HUES48 (cell line): ENCODE measurements at regions not wholly inside any gene's neighbourhood (a gene's known extent, or its start where the extent isn't known, plus 50 kb on each side); places are given as distances from the start of the nearest gene placed in this dataset.

ENCODE experiments used
- H3K27ac ChIP-seq: one replicate; pipeline ENCODE4 v1.7.0; 2013; ENCODE audit warnings: low read depth, low read length, inconsistent platforms
- H3K27me3 ChIP-seq: 2 replicates; pipeline ENCODE4 v1.6.1; 2013; ENCODE audit warnings: mild to moderate bottlenecking, low read length; ENCODE audit not compliant: control insufficient read depth, insufficient read depth
- H3K36me3 ChIP-seq: 2 replicates; pipeline ENCODE4 v1.6.1; 2013; ENCODE audit warnings: low read length; ENCODE audit not compliant: control insufficient read depth, insufficient read depth
- H3K4me1 ChIP-seq: 2 replicates; pipeline ENCODE4 v1.6.1; 2013; ENCODE audit warnings: mild to moderate bottlenecking, low read length; ENCODE audit not compliant: control insufficient read depth, insufficient read depth
- H3K4me3 ChIP-seq: 2 replicates; pipeline ENCODE4 v1.5.1; 2013; ENCODE audit warnings: mild to moderate bottlenecking, low read depth, low read length
- H3K9ac ChIP-seq: 2 replicates; pipeline ENCODE4 v1.6.1; 2013; ENCODE audit warnings: mild to moderate bottlenecking, low read depth, low read length, moderate library complexity
- H3K9me3 ChIP-seq: 2 replicates; pipeline ENCODE4 v1.6.1; 2013; ENCODE audit warnings: low read length; ENCODE audit not compliant: control insufficient read depth, insufficient read depth

DNA sequence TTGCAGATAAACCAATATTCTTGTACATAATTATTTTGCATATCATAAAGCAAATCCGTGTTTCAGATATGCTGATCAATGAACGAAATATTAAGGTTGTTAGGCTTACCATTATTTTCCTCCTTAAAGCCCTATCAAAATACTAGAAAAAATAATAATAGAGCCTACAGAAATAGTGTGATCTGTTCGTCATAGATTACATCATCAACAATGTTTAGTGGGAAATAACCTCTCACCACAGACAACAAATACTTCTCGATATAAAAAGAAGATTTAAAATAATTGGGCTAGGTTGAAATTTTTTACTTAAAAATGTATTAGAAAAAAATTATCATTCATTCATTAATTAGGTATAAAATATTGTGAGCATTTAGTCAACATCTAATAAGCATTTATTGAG is 71.0 kb upstream of the ADCY2 start:
- no peaks in the 10 kb centered on the region for H3K9me3 ChIP-seq
- no peak overlapping the region for H3K9ac ChIP-seq
- peaks cover 19% of the 10 kb centered on the region for H3K4me1 ChIP-seq
- no peak overlapping the region for H3K27ac ChIP-seq
- no peaks in the 10 kb centered on the region for H3K36me3 ChIP-seq
- no peaks in the 10 kb centered on the region for H3K27me3 ChIP-seq
- H3K4me3 ChIP-seq = no peak overlapping the region

DNA sequence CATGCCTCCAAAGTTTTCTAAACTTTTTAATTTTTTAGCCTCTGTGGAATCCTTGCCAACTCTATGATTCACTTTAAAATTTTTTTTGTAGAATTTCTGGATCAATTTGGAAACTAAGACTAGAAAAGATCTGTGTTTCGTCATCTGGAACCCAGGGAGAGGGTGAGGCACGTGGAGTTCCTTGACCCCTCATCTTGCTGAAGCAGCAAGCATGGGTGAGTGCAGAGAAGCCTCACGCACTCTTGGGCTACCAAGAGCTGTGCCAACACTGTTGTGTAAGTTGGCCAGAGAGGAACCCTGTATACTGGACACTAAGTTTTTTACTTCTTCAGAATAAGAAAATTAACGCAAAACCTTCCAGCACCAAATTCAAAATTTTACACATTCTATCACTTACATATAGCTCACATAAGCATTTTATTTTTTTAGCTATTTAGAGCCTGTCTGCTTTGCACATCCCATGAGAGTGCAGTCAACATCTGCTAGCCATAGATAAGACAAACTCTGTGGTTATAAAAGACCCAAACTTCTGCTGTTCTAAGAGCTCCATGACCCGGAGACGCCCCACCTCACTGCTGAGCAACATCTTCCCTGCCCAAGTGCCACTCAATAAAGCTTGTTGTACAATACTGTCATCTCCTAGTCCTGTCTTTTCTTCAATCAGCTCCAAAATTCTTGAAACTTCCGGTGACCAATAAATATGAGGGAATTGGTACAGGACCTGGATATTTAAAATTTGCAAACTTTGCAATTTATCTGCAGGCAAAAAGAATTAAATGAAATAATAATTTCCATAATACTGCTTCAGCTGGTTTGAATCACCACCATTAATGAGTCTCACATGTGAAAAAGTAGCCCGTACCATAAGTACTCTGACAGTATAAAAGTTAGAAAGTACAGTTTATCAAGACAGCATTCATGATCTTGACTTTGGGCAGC is 69.7 kb upstream of the ADCY2 start:
- peaks cover 24% of the 10 kb centered on the region for H3K4me1 ChIP-seq
- H3K9ac ChIP-seq = no peak overlapping the region
- no peaks in the 10 kb centered on the region for H3K36me3 ChIP-seq
- H3K27ac ChIP-seq = no peak overlapping the region
- no peaks in the 10 kb centered on the region for H3K27me3 ChIP-seq
- no peaks in the 10 kb centered on the region for H3K9me3 ChIP-seq
- no peak overlapping the region for H3K4me3 ChIP-seq

DNA sequence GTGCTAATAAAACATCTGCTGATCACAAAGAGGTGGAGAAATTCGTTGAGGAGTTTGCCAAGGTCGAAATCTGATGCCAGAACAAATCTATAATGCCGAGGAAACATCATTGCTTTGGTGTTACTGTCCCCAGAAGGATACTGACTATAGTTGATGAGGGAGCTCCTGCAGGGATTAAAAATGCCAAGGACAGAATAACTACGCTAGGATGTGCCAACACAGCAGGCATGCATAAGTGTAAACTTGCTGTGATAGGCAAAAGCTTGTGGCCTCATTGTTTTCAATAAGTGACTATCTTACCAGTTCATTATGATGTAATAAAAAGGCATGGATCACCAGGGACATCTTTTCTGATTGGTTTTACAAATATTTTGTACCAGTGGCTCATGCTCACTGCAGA is 66.8 kb upstream of the ADCY2 start:
- H3K27ac ChIP-seq = no peak overlapping the region
- no peak overlapping the region for H3K9ac ChIP-seq

DNA sequence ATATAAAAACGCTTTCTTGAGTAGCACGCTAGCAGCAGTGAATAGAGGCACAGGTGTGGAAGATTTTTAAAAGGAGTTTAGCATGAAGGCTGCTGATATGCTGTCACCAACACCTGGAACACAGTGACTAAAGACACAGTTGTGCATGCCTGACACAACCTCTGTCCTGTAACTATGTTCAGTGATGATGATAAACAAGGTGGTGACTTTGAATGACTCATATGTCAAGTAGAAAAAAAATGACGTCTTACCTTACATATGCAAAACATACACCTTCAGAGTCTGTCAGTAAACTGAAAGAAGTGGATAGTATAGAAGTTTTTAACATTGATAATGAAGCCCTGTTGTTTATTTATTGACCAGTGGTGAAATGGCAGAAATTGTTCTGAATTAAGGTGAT is 66.2 kb upstream of the ADCY2 start:
- Histone ChIP-seq H3K27me3 (no peaks in the 10 kb centered on the region), H3K9me3 (0 out of 2 replicates have a peak, but pooled peaks cover 1% of the 10 kb centered on the region), H3K4me1 (peaks cover 26% of the 10 kb centered on the region), H3K9ac (no peak overlapping the region), H3K4me3 (no peak overlapping the region), H3K27ac (no peak overlapping the region), H3K36me3 (no peaks in the 10 kb centered on the region)

More for the DNA sequence above, 66.8 kb upstream of the ADCY2 start:
- no peak overlapping the region for H3K4me3 ChIP-seq
- peaks cover 26% of the 10 kb centered on the region for H3K4me1 ChIP-seq
- H3K36me3 ChIP-seq = no peaks in the 10 kb centered on the region
- H3K27me3 ChIP-seq = no peaks in the 10 kb centered on the region
- no peaks in the 10 kb centered on the region for H3K9me3 ChIP-seq

DNA sequence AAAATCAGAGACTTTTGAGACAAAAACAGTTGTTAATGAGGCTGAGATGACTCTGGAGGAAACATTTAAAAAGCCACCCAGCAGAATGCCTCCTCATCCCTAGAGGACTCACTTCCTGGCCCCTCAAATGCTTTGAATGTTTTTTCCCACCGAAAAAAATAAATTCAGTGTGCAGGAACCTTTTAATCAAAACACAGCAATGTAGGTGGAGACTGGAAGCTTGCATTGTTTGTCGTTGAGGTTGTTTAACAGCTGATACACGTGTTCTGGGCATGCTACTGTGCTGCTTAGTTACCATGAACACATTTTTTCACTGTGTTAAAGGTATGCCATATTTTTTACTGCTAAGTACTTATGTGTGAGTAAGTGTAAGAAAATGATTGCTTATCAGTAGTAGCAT is 65.7 kb upstream of the ADCY2 start:
- Histone ChIP-seq H3K9me3 (0 out of 2 replicates have a peak, but pooled peaks cover 6% of the 10 kb centered on the region), H3K9ac (no peak overlapping the region), H3K4me1 (peaks cover 26% of the 10 kb centered on the region), H3K36me3 (no peaks in the 10 kb centered on the region), H3K27me3 (no peaks in the 10 kb centered on the region), H3K4me3 (no peak overlapping the region), H3K27ac (no peak overlapping the region)

DNA sequence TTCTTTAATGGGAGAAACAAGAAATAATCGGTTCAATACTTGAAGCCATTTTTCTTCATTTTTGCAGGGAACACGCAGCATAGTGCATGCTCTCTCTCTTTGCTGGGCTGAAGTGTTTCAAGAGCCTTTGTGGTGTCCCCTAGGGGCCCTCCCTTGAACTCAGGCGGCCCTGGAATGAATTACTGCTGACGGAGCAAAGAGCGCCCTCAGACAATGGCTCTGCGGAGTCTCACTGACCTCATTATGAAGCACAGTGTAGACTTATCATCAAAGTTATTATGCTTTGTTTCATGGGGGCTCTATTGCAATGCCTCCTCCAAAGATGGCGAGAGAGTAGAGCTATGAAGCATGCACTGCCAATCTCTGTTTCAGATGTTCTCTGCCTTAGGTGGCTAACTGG is 64.8 kb upstream of the ADCY2 start:
- no peak overlapping the region for H3K27ac ChIP-seq
- no peak overlapping the region for H3K4me3 ChIP-seq
- H3K36me3 ChIP-seq = no peaks in the 10 kb centered on the region

More for the DNA sequence above, 64.8 kb upstream of the ADCY2 start:
- no peaks in the 10 kb centered on the region for H3K27me3 ChIP-seq
- H3K9me3 ChIP-seq = 0 out of 2 replicates have a peak, but pooled peaks cover 6% of the 10 kb centered on the region
- H3K9ac ChIP-seq = no peak overlapping the region
- peaks cover 26% of the 10 kb centered on the region for H3K4me1 ChIP-seq
